HG03139 (cell line): ENCODE measurements at regions not wholly inside any gene's neighbourhood (a gene's known extent, or its start where the extent isn't known, plus 50 kb on each side); places are given as distances from the start of the nearest gene placed in this dataset.
"Not testable (repeated sequence)": the region's sequence is repeated elsewhere in the genome, so short reads cannot be mapped to it uniquely, and the experiment has no call there.

ENCODE experiments used
- ATAC-seq: cut with Tn5 transposase; IDR thresholded peaks from one replicate; pipeline ENCODE4 v1.9.1; 2021; ENCODE audit not compliant: unreplicated experiment

DNA sequence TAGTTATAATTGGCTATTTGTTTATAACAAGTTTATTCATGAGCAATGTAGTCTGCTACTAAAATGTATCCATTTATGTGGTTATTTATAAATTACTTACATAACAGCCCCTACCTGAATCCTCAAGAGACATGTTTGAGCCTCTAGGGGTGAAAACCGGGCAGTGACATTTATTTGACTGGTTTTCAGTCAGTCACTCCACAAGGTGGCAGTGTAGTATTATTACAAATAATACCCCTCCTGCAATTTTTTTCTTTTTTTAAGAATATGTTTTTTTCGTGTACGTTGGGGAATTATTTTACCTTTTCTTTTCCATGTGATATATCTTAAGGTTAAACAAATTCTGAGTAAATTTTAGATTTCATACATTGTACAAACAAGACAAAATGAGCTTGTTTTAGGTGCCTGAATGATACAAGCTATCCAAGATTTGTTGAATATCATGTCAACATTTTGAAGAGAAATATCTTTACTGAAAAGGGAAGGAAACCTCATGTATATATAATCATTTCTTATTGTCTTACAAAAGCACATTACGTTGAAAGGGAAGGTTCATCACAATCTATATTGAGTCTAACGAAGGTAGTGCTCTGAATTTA lies 598.7 kb upstream of the TECRL start:
- ATAC-seq = no peak

DNA sequence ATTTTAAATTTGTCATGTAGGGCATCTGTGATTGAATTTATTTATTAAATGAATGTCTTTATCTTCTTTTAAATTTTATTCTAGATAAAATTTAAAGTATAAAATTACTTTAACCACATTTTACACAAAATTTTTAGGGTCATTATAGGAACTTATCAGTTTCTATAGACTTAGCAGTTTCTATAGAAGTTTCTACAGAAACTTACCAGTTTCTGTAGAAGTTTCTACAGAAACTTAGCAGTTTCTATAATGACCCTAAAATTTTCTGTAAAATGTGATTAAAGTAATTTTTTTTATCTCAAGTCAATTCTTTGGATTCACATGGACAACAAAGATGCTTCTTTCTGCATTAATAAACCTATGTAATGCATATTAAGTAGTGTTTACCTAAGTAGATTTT lies 565.9 kb upstream of the TECRL start:
- ATAC-seq = no peak

DNA sequence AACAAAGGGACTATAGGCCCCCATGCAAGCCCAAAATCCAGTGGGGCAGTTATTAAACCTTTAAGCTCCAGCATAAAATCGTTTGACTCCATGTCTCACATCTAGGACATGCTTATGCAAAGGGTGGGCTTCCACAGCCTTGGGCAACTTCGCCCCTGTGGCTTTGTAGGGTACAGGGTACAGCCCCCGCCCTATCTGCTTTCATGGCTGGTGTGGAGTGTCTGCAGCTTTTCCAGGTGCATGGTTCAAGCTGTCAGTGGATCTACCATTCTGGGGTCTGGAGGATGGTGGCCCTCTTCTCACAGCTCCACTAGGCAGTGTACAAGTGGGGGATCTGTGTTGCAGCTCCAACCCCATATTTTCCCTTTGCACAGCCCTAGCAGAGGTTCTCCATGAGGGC lies 559.8 kb upstream of the TECRL start:
- no peak for ATAC-seq

DNA sequence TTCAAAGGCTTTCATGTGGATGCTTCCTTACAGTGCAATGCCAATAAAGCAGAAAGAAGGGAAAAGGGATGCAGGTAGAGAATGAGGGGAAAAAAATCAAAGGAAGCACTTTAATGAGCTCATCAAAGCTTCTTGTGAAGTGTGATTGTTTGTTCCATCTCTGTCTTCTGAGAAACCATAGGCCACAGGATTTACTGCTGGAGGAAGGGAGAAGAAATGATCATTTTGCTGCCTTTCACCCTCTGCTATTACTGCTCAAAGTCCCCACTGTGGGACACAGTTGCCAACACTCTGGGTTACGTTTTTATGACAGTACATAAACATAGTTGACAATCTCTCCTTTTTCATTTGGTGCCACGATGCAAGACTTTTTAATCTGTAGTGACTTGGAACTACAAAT lies 558.0 kb upstream of the TECRL start:
- ATAC-seq = no peak

DNA sequence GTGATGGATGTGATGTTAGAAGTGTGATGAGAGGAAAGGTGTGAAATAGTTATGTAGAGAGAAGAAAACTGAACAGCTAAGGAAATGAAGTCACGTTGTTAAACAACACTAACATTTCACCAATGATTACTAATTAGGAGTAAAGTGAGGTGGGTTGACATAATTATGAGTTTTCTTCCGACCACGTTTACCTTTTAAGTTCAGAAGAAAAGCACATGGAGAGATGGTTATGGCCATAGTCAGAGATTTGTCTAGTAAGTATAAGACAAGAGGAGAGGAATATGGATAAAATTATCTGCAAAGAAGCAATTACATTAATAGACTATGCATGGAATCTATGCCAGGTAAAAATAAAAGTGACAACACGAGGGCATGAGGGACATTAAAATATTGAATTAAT lies 551.3 kb upstream of the TECRL start:
- ATAC-seq = no peak

DNA sequence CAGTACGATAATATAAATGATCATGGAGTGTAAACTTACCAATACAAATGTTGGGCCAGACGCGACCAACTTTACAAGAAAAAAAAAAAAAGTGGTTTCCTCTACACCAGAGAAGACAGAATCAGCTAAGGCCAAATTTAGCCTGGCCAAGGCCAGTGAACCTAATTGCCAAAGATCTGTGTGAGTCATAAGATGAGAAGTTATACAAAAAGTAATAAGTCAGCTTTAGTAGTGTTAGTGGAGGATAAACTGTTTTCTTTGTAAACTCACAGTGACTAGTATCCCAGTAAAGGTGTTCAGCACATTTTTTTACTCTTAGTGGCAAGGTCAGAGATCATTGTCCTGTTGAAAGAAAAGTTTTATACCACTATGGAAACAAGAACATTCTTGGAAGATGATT lies 531.4 kb upstream of the TECRL start:
- ATAC-seq = no peak

DNA sequence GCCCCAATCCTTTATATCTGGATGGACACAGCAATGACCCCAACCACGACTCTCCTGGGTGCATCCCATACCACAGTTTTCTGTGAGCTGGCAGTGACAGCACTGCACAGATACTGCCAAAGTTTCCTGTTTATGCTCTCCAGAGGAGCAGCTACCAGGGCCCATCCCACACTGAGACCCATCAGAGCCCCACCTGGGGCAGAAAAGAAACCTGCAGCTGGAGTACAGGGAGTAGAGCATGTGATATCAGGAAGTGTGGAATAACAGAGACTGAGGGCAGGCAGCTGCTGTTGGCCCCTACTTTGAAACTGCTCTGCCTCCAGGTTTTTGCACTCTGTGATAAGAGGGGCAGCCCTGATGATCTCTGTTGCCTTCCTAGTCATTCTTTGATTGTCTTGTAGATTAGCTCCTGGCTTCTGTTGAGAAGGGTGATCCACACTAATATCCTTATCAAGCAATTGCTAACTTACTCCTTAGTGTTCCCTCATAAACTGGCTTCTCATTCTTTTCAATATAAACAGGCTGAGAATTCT lies 526.3 kb upstream of the TECRL start:
- no peak for ATAC-seq

DNA sequence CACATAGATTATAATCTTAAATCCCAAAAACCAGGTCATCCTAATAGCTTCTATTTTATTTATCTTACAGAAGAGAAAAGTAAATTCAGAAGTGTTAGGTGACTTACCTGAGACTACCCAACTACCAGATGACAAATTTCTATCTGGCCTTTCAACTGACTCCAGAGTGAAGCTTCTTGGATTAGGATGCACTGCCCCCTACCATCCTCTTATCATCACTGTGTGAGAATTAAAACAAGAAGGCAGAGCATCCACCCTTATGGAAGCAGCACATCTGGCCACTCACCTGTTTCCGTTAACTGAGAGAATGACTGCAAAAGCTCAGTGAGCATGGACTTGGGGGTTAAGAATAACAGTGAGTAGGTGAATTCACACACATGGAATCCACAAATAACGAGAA lies 502.6 kb upstream of the TECRL start:
- no peak for ATAC-seq

DNA sequence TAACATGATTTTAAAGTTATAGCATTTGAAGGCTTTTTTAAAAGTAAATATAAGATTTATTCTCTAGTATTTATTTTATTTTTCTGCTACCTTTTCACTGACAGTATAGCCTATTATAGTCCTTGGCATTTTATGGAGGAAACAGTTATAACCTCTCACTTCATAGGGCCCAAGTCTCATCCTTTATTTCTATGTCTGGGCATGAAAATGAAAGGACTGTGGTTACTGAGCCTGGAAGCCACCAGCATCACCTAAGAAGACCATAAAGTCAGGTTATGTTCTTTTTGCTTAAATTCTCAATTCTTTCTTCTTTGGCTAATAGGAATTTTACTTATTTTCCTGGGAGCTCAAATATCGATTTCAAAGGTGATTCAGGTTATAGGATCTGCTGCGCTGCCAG lies 494.7 kb upstream of the TECRL start:
- no peak for ATAC-seq

DNA sequence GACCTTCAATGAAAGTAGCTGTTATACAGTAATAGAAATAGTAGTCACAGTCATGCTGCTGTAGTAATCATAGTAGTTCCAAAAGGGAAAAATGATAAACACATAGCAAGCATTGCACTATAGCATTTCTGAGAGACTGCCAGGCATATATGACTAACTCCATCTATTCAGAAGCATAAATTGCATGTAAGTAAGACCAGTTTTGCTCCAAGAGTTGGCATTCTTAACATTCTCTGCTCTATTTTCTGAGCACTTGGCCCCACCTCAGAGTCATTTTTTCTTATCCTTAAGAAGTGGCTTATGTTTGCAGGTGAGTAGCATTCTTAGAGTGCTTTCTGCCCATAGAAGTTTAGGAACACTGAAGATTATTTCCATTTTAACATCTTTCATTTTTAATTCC lies 490.3 kb upstream of the TECRL start:
- no peak for ATAC-seq

DNA sequence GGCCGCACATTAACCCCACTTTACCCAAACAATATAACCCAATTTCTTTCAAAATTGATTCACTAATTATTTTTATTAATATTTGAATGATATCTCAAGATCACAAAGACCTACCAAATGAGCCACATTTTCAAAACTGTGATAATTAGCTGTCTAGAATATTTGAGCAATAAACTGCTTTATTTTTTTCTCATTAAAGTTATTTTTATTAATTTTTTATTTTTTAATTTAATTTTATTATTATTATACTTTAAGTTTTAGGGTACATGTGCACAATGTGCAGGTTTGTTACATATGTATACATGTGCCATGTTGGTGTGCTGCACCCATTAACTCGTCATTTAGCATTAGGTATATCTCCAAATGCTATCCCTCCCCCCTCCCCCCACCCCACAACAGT lies 489.8 kb upstream of the TECRL start:
- ATAC-seq = not testable (repeated sequence)

DNA sequence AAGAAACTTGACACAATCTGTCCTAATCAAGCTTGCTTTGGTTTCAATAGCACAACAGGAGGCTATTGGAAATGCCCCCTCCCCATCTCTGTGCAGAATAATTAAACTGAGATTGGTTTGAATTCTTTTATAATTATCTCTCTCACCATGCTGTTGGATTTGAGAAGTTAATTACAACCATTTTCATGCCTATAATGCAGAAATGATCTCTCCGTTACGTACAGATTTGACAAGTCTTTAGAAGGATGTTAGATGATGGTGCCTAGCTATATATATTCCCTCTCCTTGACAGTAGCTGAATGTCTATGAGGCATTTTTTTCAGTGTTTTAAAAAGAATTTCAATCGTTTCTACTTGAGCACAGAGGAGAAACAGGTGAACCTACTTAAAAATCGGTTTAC lies 488.4 kb upstream of the TECRL start:
- ATAC-seq = no peak

DNA sequence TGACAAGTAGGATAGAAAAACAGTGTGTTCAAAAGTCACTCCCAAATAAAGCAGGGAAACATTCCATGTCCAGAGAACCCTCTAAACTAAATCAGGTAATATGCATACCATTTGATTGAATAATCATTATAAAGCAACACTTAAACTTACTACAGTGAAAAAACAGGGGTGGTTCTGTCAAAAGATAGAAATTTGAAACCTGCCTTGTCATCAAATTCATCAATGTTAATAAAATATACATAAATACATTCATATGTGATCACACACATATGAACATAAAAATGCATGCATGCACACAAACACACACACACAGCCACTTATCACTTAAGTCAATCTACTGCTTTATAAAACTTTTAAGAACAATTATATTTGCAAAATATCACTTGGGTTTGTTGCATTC lies 485.8 kb upstream of the TECRL start:
- no peak for ATAC-seq

DNA sequence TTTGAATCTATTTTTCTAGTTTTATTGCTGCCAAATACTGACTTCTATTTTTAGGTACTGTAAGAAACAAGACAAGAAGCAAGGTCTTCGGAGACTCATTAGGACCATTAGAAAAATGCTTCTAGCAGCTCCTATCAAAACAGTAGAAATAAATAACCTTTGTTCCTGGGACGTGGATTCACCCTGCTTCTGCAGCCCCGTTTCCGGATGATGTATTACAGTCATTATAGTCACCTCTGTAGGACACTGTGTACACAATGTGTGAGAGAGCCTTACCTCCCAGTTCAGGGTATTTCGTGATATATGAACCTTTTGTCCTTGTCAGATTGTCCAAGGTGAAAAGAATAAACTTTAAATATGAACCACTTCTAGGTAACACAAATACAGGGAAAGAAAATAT lies 484.0 kb upstream of the TECRL start:
- ATAC-seq = no peak

DNA sequence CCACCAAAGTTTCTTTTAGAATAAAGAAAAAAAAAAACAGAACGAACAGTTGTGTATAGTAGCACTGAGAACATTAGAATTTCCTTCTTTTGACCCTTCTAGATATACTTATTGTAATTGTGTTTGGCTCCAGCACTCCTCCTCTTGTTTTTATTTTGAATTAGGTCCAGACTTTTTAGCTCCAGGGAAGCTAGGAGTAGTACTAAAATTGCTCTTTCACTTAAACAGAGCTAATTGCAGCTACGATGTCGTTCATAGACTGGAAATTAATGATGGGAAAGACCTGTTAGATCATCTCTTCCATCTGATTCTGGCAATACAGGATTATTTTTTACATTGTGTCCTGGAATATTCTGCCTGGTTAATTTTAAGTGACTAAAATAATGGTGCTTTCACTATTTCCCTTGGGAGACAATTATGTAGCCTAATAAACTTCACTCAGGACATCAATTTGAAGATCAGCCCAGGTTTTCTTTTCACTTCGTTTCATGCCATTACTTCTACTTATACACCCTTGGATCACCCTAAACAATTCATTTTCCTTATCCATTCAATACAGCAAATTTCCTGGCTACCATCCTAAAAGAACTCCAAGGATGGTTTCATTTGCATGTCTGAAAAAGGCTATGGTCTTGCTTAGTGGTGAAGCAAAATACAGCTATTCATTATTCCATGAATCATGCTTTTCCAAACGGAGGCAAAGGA lies 480.8 kb upstream of the TECRL start:
- ATAC-seq = no peak

DNA sequence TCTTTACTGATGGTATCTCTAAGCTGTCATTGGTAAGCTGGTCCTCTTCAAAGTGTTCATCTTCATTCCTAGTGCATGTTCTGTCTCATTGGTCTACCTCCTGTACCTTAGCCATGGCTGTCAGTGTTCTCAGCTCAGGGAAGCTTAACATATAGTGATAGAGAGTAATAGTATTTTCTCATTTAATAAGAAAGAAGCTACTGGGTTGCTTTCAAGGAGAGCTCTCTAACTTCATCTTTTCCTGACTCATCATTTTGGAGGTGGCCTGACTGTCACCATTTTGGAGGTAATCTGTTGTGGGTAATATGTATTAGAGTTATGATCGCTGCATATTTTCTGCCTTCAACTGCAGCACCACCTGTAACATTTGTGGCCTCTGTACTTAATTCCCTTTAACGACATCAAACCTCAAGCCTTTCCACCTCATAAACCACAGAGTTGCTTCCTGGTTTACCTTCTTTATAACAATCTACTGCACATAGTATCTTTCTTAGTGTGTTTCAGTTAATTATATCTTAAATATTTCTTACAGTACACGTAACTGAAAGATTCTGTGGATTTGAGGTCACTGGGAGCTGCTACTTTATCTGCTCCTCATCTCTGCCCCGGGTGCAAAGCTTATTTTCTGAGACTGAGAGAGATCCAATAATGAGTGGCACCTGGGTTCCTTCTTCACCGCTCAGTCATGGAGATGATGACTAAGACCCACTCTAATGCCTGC lies 474.0 kb upstream of the TECRL start:
- no peak for ATAC-seq

DNA sequence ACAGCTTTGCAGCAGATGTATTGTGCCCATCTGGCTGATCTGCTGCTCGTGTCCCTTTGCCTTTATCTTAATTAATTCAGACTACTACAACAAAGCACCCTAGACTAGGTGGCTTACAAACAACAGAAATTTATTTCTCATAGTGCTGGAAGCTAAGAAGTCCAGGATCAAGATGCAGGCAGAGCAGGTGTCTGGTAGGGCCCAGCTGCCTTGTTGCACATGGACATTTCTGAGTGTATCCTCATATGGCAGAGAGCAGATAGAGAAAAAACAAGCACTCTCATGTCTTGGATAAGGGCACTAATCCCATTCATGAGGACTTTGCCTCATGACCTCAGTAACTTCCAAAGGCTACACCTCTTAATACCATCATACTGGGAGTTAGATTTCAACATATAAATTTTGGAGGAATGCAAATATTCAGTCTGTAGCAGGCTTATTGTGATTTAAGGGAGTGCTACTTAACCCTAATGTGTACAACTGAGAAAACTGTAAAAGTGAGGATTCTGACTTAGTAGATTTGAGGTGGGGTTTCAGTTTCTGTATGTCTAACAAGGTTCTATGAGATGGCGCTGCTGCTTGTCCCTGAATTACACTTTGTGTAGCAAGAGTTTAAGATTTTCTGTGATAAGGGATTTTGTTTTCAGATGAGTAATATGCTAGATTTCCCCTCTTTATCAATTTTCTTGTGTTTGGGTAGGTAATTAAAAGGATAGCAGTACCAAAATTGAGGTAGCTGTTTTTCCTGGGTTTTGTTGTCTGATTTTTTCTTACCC lies 473.2 kb upstream of the TECRL start:
- ATAC-seq = no peak

DNA sequence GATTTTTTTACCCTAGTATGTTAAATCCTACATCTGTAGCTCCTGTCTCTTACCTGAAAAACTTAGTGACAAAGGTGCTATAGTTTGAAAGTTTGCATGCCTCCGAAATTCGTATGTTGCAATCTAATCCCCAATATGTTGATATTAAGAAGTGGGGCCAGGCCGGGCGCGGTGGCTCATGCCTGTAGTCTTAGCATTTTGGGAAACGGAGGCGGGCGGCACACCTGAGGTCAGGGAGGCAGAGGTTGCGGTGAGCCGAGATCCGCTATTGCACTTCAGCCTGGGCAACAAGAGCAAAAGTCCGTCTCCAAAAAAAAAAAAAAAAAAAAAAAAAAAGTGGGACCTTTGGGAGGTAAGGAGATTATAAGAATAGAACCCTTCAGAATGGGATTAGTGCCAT lies 471.3 kb upstream of the TECRL start:
- ATAC-seq = no peak

DNA sequence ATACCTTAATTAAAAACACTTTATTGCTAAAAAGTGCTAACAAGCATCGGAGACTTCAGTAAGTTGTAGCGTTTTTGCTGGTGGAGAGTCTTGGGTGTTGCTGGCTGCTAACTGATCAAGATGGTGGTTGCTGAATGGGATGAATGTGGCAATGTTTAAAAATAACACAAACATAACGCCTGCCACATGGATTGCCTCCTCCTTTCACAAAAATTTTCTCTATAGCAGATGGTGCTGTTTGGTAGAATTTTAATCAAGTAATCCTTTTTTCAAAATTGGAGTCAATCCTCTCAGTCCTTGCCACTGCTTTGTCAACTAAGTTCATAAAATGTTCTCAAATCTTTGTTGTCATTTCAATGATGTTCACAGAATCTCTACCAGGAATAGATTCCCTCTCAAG lies 466.8 kb upstream of the TECRL start:
- ATAC-seq = no peak

DNA sequence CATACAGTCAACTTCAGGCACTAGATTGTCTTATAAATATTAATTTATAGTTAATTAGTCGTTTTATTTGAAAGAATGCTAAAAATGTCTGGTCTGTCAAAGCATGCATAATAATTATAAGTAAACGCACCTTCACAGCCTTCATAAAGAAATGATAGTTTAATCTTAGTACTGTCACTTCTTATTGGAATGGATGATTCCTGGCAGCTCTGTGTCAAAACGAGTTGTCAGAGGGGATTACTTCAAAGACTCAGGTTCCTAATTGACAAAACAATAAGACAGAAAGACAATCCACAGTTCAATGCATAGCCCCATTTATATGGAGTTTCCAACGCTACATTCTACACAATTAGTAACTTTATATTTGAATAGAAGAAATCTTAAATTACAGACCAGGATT lies 461.3 kb upstream of the TECRL start:
- no peak for ATAC-seq

DNA sequence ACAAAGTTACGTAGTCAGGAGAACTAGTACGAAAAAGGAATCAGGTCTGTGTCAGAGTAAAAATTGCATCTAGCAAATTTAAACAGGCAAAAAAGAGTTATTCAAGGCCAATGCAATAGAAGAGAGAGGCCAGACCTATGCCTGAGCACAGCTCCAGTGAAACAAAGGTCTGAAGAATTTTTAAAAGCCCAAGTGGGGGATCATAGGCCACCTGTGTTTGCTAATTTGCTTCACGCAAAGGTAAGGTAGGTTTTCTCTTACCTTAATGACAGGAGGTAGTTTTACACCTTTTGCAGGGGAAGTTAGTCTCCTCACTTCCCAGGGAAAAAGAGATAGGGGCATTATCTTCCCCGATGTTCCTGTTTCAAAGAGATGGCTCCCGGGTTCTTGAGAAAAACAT lies 448.6 kb upstream of the TECRL start:
- ATAC-seq = no peak

DNA sequence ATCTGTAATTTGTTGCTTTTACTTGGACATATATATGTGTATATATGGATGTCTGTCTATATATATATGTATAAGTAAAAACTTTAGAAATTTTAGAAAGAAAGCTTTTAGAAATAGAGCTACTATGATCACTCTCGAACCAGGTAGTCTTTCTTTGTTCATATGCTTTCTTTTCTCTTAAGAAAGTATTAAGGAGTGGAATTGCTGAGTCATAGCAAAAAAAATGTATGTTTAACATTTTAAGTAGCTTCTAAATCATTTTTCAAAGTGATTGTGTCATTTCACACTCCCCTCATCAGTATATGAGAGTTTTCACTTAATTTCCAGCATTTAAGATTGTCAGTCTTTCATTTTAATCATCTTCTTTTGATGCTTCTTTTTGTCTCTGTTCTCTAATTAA lies 447.9 kb upstream of the TECRL start:
- ATAC-seq = no peak
